Stimulated activated CD8-positive, alpha-beta memory T cell treated with anti-CD3 and anti-CD28 coated beads, Interleukin-7, amount 100 ng/mL, for 48 hours (primary cell): ENCODE measurements at regions not wholly inside any gene's neighbourhood (a gene's known extent, or its start where the extent isn't known, plus 50 kb on each side); places are given as distances from the start of the nearest gene placed in this dataset.
"Not testable (repeated sequence)": the region's sequence is repeated elsewhere in the genome, so short reads cannot be mapped to it uniquely, and the experiment has no call there.

Experiments used
- DNase-seq, 2 donors: peaks; one replicate each; pipeline ENCODE4 v3.0.0-alpha.2; 2020; ENCODE audit warnings: low read depth in 1 of 2; ENCODE audit errors: extremely low read depth in 1 of 2

- DNase-seq: no peak
Observed at GRCh38 chr5:125481506-125482465, 735.3 kb upstream of the ZNF608 start.

GRCh38 chr5:125483609-125484008 lies 737.2 kb upstream of the ZNF608 start:
- DNase-seq: no peak

GRCh38 chr5:125484272-125484741 lies 737.9 kb upstream of the ZNF608 start:
- DNase-seq: no peak

GRCh38 chr5:125484742-125485641 lies 738.6 kb upstream of the ZNF608 start:
- DNase-seq: no peak

GRCh38 chr5:125485771-125486170 lies 739.3 kb upstream of the ZNF608 start:
- no peak for DNase-seq

- no peak for DNase-seq
Observed at GRCh38 chr5:125486634-125487033, 740.2 kb upstream of the ZNF608 start.

GRCh38 chr5:125487231-125487630 lies 740.8 kb upstream of the ZNF608 start:
- no peak for DNase-seq

GRCh38 chr5:125487652-125488051 lies 741.2 kb upstream of the ZNF608 start:
- DNase-seq: not testable (repeated sequence)

- no peak for DNase-seq
Observed at GRCh38 chr5:125489146-125489545, 742.7 kb upstream of the ZNF608 start.

GRCh38 chr5:125491986-125492492 lies 745.6 kb upstream of the ZNF608 start:
- no peak for DNase-seq

- no peak for DNase-seq
Observed at GRCh38 chr5:125492977-125493376, 746.5 kb upstream of the ZNF608 start.

- DNase-seq: no peak
Observed at GRCh38 chr5:125496393-125496792, 750.0 kb upstream of the ZNF608 start.

- no peak for DNase-seq
Observed at GRCh38 chr5:125497651-125498050, 751.2 kb upstream of the ZNF608 start.

GRCh38 chr5:125499636-125500332 lies 753.3 kb upstream of the ZNF608 start:
- DNase-seq: no peak

GRCh38 chr5:125501396-125501795 lies 755.0 kb upstream of the ZNF608 start:
- DNase-seq: no peak

GRCh38 chr5:125503946-125504345 lies 757.5 kb upstream of the ZNF608 start:
- DNase-seq: no peak

GRCh38 chr5:125505115-125505514 lies 758.7 kb upstream of the ZNF608 start:
- no peak for DNase-seq

- no peak for DNase-seq
Observed at GRCh38 chr5:125506124-125506523, 759.7 kb upstream of the ZNF608 start.

- no peak for DNase-seq
Observed at GRCh38 chr5:125508225-125508624, 761.8 kb upstream of the ZNF608 start.

- DNase-seq: no peak
Observed at GRCh38 chr5:125510651-125511050, 764.2 kb upstream of the ZNF608 start.
